Gastroesophageal sphincter (tissue), 3 donors: ENCODE measurements at regions not wholly inside any gene's neighbourhood (a gene's known extent, or its start where the extent isn't known, plus 50 kb on each side); places are given as distances from the start of the nearest gene placed in this dataset.

Experiments used
- EP300 ChIP-seq: sonication (generic); formaldehyde crosslinking; IDR thresholded peaks from one replicate; pipeline ENCODE4 v1.6.1; 2017; ENCODE audit warnings: antibody characterized with exemption, mild to moderate bottlenecking
- POLR2A ChIP-seq, 2 donors: fragments of 450-650 bp; IDR thresholded peaks; one replicate each; pipeline ENCODE4 v1.6.1; 2017; ENCODE audit warnings: antibody characterized with exemption in 2 of 2, mild to moderate bottlenecking in 2 of 2, moderate library complexity in 1 of 2
- POLR2AphosphoS5 ChIP-seq: sonication (generic); formaldehyde crosslinking; IDR thresholded peaks from one replicate; pipeline ENCODE4 v1.6.1; 2017; ENCODE audit warnings: antibody characterized with exemption
- TF ChIP-seq, protein P1 (sequence below), 4 experiments: fragments of 200-600 bp in 2 of 4; fragments of 450-650 bp in 2 of 4; sonication (generic) in 1 of 4; IDR thresholded peaks; one replicate each; pipeline ENCODE4 v1.5.1; 2017 to 2019; ENCODE audit warnings: antibody characterized with exemption in 4 of 4, mild to moderate bottlenecking in 2 of 4, moderate library complexity in 2 of 4

DNA sequence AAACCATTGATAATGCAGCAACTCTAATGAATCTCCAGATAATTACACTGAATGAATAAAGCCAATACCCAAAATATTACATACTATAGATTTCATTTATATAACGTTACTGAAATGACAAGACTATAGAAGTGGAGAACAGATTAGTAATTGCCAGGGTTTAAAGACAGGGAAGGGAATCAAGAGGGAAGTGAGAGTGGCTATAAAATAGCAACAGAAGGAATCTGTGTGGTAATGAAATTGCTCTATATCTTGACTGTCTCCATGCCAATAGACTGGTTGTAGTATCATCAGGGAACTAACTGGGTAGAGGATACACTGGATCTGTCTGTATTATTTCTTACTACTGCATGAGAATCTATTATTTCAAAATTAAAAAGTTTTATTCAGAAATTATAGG is 396.5 kb upstream of the RPS23 start:
- no peak for TF ChIP-seq EP300
- no peak for TF ChIP-seq POLR2A (IDR thresholded peaks at IDR 0.05)
- TF ChIP-seq, protein P1, sequence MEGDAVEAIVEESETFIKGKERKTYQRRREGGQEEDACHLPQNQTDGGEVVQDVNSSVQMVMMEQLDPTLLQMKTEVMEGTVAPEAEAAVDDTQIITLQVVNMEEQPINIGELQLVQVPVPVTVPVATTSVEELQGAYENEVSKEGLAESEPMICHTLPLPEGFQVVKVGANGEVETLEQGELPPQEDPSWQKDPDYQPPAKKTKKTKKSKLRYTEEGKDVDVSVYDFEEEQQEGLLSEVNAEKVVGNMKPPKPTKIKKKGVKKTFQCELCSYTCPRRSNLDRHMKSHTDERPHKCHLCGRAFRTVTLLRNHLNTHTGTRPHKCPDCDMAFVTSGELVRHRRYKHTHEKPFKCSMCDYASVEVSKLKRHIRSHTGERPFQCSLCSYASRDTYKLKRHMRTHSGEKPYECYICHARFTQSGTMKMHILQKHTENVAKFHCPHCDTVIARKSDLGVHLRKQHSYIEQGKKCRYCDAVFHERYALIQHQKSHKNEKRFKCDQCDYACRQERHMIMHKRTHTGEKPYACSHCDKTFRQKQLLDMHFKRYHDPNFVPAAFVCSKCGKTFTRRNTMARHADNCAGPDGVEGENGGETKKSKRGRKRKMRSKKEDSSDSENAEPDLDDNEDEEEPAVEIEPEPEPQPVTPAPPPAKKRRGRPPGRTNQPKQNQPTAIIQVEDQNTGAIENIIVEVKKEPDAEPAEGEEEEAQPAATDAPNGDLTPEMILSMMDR (IDR thresholded peaks at IDR 0.05) = no peak
- TF ChIP-seq POLR2AphosphoS5 = no peak
